Pancreas (tissue), 10 donors: ENCODE measurements at regions not wholly inside any gene's neighbourhood (a gene's known extent, or its start where the extent isn't known, plus 50 kb on each side); places are given as distances from the start of the nearest gene placed in this dataset.

Source experiments
- ATAC-seq, 4 donors: fragments of 200-7000 bp; cut with Tn5 transposase; one replicate each; pipeline versions ENCODE4 v1.8.0 to v1.9.1; 2020; ENCODE audit warnings: mild to moderate bottlenecking in 4 of 4, moderate library complexity in 4 of 4
- DNase-seq, 6 donors: peaks; one replicate each; pipeline ENCODE4 v3.0.0-alpha.2; 2020
- FAIRE-seq: peaks from 2 replicates; lab custom pipeline; 2012; peaks lifted over from hg19 to GRCh38; lab: Jason Lieb, UNC
- H3K27ac ChIP-seq, 4 donors: fragments of 200-600 bp; sonication (generic); 1 replicate in 3 of 4; 2 replicates in 1 of 4; pipeline versions ENCODE4 v1.5.0 to v1.8.0; 2020
- H3K27me3 ChIP-seq, 4 donors: fragments of 200-600 bp; one replicate each; pipeline ENCODE4 v1.8.0; 2021
- H3K36me3 ChIP-seq, 3 donors: fragments of 200-600 bp; sonication (generic) in 1 of 3; one replicate each; pipeline versions ENCODE4 v1.5.0 to v1.8.0; 2020 to 2021
- H3K4me1 ChIP-seq, 3 donors: fragments of 200-600 bp; one replicate each; pipeline ENCODE4 v1.8.0; 2021
- H3K4me3 ChIP-seq, 4 donors: fragments of 200-600 bp; sonication (generic) in 2 of 4; one replicate each; pipeline versions ENCODE4 v1.5.0 to v1.8.0; 2020 to 2021
- H3K9me3 ChIP-seq, 4 donors: fragments of 200-600 bp; one replicate each; pipeline ENCODE4 v1.8.0; 2021
- WGBS, 2 donors: extraction: QIAGEN DNeasy Blood & Tissue Kit; methylation state at CpG; one replicate each; pipeline ENCODE4 v1.1.7; 2013; 5-methylcytosine and 5-hydroxymethylcytosine counted together
- intact Hi-C, 3 donors: fragments of 100-400 bp; cut with DNase I; formaldehyde crosslinking; loops; one replicate each; pipeline versions ENCODE4 v1.11.1 to v1.14.2; 2022
- TF ChIP-seq, protein P1 (sequence below), 4 donors: fragments of 200-600 bp; sonication (generic) in 3 of 4; IDR thresholded peaks; one replicate each; pipeline versions ENCODE4 v1.5.0 to v1.8.0; 2021; ENCODE audit warnings: antibody characterized with exemption in 4 of 4
- donor health status: healthy with polysubstance abuse.
- donor health status: DM: no; HTN: no; CAD: no; lungs with moderate emphysema.
- donor health status: DM: no; HTN: no; CAD: no.
- donor health status: control.
- donor health status: control.
- donor health status: Bipolar disorder and iron deficiency.
- donor health status: DM: yes; HTN: yes; CAD: no.
- donor health status: DM: no; HTN: no; CAD: no.
- donor health status: DM: no; HTN: no; CAD: no.
- donor health status: DM: yes; HTN: yes; CAD: no.

DNA sequence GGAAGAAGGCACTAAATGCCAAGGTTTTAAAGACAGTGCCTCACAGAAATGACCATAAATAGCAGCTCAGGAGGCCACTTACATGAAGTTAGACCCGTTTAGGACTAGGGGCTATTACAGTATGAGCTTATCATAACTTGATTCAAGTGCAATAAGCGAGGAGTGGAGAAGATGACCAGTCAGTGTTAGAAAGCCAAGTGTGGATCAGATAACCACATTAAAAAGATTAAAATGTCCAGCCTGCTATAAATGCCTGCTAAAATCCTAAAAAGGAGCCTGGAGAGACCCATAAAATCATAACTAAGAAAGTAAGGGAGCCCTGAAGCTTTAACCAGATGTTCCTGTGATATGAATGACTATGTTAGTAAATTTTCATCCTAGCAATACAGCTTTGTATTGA, 117.5 kb upstream of the ZNF521 start:
- H3K27ac ChIP-seq = no peak overlapping the region
- TF ChIP-seq, protein P1, sequence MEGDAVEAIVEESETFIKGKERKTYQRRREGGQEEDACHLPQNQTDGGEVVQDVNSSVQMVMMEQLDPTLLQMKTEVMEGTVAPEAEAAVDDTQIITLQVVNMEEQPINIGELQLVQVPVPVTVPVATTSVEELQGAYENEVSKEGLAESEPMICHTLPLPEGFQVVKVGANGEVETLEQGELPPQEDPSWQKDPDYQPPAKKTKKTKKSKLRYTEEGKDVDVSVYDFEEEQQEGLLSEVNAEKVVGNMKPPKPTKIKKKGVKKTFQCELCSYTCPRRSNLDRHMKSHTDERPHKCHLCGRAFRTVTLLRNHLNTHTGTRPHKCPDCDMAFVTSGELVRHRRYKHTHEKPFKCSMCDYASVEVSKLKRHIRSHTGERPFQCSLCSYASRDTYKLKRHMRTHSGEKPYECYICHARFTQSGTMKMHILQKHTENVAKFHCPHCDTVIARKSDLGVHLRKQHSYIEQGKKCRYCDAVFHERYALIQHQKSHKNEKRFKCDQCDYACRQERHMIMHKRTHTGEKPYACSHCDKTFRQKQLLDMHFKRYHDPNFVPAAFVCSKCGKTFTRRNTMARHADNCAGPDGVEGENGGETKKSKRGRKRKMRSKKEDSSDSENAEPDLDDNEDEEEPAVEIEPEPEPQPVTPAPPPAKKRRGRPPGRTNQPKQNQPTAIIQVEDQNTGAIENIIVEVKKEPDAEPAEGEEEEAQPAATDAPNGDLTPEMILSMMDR (IDR thresholded peaks at IDR 0.05) = no peak
- DNase-seq (no peak), ATAC-seq (no peak), FAIRE-seq (no peak)
- no peaks in the 10 kb centered on the region for H3K36me3 ChIP-seq
- no peaks in the 10 kb centered on the region for H3K4me1 ChIP-seq
- H3K9me3 ChIP-seq = no peaks in the 10 kb centered on the region
- intact Hi-C loops = no loop called here
- H3K4me3 ChIP-seq = no peak overlapping the region
- WGBS, 2 donors = 59 to 65% methylated on average over 2 of the region's 2 CpGs
- no peaks in the 10 kb centered on the region for H3K27me3 ChIP-seq

DNA sequence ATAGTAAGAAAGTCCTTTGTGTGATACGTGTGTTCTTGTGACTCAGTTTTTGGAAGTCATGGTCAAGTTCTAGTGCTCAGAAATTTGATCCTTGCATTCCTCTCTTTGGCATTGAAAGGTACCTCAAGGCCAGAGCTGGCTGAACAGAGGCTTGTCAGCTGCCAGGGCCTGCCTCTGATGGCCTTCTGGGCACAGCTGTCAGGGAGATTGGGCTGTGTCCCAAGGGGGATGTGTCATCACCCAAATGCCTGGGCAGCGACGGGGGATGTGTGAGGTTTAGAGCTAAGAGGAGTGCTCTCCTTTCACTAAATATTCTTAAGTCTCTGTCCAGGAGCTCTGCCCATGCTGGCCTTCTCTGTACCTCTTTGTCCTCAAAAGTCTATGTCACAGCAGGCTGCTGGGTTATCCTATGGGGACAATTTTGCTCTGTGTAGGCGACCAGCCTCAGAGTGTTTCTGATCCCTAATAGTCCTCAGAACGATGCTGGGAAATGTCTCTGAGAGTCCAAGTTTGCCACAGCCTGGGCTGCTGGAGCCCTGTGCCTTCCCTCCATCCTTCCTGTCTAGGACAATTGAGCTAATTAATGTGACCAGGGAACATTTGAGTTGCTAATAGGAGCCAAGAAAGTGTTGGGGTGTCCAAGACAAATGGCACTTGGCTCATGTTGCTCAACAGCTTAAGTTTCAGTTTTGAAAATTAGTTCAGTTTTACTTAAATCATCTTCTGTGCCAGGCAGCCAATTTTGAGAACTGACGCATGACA, 115.4 kb upstream of the ZNF521 start:
- ATAC-seq (no peak), DNase-seq (no peak), FAIRE-seq (no peak)
- Histone ChIP-seq H3K27me3 (no peaks in the 10 kb centered on the region), H3K4me3 (no peak overlapping the region), H3K4me1 (no peaks in the 10 kb centered on the region), H3K36me3 (no peaks in the 10 kb centered on the region), H3K9me3 (no peaks in the 10 kb centered on the region), H3K27ac (no peak overlapping the region)
- WGBS, 2 donors = 52 to 54% methylated on average over 6 of the region's 6 CpGs
- TF ChIP-seq, protein P1 (IDR thresholded peaks at IDR 0.05) = no peak
- intact Hi-C loops = no loop called here

DNA sequence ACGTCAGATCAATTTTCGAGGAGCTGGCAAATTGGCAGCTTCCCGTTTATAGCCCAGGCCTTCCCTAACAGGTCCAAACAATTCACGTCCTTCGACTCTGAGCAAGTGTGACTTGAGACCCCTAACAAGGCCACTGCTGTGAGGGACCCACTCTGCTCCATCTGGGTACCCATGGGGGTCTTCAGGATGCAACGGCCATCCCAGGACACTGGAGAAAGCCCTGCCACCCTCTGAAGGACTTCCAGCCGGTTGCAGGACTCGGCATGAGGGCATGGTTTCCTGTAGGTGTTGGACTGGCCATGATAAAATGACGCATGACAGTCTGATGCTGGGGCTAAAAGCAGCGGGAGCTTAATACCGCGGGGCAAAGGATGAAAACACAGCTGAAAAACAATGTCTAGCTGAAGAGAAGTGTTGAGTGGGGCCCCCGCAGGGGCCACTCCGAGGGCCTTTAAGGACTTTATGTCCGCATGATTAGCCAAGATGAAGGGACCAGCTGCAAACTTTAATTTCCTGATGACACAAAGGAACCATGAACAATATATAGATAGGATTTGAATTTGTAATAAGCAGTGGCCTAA, 113.3 kb upstream of the ZNF521 start:
- H3K4me1 ChIP-seq = no peaks in the 10 kb centered on the region
- FAIRE-seq (no peak), DNase-seq (no peak), ATAC-seq (no peak)
- 65 to 81% methylated on average over 15 of the region's 15 CpGs for WGBS, 2 donors
- no peaks in the 10 kb centered on the region for H3K9me3 ChIP-seq
- no peak overlapping the region for H3K27ac ChIP-seq
- no peaks in the 10 kb centered on the region for H3K36me3 ChIP-seq
- intact Hi-C loops = no loop called here
- TF ChIP-seq, protein P1 (IDR thresholded peaks at IDR 0.05) = no peak
- H3K4me3 ChIP-seq = no peak overlapping the region
- no peaks in the 10 kb centered on the region for H3K27me3 ChIP-seq

DNA sequence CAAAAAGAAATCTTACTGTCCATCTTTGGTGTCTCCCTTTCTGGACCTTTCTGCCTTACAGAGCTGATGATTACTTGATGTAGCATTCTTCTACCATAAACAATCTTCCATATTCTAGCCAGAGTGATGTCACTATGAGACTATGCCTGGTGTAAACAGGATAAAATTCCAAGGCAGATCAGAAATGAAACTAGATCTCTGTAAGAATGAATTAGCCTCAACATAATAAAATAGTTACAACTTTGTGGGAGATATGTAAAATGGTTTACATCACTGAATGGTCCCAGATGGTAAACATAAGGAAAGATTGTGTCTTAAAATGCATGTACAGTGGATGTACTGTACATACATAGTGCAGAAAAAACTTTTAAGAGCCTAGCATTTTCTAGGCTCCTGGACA, 112.3 kb upstream of the ZNF521 start:
- intact Hi-C loops = no loop called here
- TF ChIP-seq, protein P1 (IDR thresholded peaks at IDR 0.05) = no peak
- Histone ChIP-seq H3K4me3 (no peak overlapping the region), H3K36me3 (no peaks in the 10 kb centered on the region), H3K27ac (no peak overlapping the region), H3K4me1 (no peaks in the 10 kb centered on the region), H3K27me3 (no peaks in the 10 kb centered on the region), H3K9me3 (no peaks in the 10 kb centered on the region)
- ATAC-seq (no peak), DNase-seq (no peak), FAIRE-seq (no peak)

DNA sequence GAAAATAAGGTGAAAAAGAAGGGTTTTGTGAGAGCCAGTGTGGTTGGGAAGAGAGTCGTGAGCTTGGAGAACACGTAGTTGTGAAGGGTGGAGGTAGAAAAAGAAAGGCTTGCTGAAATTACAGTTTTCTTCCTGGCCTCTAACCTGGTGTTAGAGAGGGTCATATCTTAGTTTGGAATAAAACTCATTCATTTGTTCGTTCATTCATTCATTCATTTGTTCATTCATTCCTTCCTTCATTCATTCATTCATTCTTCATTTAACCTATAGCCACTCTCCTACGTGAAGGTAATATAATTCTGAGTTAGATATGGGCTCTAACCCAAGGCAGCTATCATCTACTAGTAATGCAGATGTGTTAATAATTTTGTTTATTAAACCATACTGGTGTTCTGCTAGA, 111.8 kb upstream of the ZNF521 start:
- intact Hi-C loops = no loop called here
- TF ChIP-seq, protein P1 (IDR thresholded peaks at IDR 0.05) = no peak
- WGBS, 2 donors = 60 to 68% methylated on average over 4 of the region's 4 CpGs
- FAIRE-seq (no peak), DNase-seq (no peak), ATAC-seq (no peak)
- no peaks in the 10 kb centered on the region for H3K36me3 ChIP-seq
- no peaks in the 10 kb centered on the region for H3K4me1 ChIP-seq
- no peaks in the 10 kb centered on the region for H3K27me3 ChIP-seq
- no peaks in the 10 kb centered on the region for H3K9me3 ChIP-seq
- H3K4me3 ChIP-seq = no peak overlapping the region
- H3K27ac ChIP-seq = no peak overlapping the region
